CD4-positive, alpha-beta T cell treated with Interleukin-1 beta for 1 hour (primary cell): ENCODE measurements at regions not wholly inside any gene's neighbourhood (a gene's known extent, or its start where the extent isn't known, plus 50 kb on each side); places are given as distances from the start of the nearest gene placed in this dataset.

Source experiments
- DNase-seq, 2 donors: peaks; one replicate each; pipeline ENCODE4 v3.0.0-alpha.2; 2020 to 2022

DNA sequence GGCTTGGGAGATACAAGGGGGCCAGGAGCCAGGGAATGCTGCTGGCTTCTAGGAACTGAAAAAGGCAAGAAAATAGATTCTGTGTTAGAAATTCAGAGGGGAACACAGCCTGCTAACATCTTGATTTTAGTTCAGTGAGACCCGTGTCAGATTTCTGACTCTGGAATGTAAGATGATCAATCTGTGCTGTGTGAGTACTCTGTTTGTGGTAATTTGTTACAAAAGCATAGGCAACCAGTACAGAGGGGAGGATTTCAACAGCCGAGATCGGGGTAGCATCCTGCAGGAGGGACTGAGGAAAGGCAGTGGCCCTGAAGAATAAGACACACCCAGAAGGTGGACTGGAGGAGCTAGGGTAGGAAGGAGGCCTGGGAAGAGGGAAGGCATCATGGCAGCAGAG lies 410.0 kb upstream of the CCDC196 start:
- no peak for DNase-seq

DNA sequence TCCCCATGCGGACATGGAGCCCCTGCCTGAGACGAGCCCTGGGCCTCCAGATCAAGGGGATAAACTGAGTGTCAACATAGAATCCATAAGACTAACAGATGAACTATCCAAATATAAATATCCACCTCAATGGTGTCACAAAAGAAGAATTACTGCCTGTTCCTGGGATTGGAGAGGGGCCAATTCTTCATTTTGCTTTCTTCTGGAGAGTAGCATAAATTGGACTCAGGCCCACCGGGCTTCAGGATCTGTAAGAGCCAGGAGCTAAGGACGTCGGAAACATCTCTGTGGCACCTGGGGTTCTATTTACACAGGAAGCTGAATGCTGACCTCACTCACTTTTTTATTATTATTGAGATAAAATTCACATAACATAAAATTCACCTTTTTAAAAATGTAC lies 408.2 kb upstream of the CCDC196 start:
- DNase-seq, result no peak

DNA sequence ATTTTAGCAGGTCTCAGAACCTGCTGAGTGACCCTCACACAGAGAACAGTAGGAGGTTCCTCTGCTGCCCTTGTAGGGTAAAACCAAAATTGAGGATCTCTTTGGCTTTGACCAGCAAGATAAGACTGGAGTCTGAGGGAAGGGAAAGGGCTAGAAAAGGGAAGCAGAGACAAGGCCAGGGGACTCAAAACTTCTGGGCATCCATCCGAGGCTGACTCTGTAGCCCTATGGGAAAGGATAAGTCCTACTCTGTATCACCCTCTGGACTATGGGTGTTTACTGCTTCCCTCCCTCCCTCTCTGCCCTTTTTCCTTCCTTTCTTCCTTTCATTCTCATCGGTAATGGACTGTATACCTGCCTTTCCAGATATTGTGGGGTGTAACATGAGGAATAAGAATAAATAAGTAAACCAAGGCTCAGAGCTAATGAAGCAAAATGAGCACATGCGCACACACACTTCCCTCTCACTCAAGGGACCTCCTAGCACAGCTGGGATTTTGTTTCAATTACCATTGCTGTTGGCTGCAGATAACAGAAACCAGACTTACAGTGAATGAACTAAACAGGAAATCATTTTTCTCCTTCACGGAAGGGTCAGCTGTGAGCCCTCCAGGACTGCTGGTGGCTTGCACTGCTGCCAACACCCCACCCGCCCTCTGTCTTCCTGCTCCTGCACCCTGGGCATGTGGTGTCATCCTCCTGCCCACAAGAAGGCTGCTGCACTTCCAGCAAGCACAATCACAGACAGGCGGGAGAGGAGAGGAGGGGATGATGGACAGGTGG lies 404.4 kb upstream of the CCDC196 start:
- DNase-seq, result no peak

DNA sequence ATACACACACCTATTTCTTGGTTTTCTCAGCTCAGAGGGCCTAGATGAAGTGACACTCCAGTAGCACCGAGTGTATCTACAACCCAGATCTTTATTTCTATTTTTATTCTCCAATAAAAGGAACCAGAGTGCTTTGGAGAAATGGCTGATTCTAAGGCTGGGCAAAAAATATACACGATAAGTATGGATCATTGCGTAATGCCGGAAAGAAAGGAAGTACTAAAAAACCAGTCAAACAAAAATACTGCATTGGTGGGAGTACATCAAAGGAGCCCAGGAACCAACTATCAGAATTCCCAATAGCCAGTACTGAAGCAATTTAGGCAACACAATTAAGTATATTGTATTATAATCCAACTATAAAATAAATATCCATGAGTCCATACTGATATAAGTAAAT lies 400.9 kb upstream of the CCDC196 start:
- DNase-seq, result no peak

DNA sequence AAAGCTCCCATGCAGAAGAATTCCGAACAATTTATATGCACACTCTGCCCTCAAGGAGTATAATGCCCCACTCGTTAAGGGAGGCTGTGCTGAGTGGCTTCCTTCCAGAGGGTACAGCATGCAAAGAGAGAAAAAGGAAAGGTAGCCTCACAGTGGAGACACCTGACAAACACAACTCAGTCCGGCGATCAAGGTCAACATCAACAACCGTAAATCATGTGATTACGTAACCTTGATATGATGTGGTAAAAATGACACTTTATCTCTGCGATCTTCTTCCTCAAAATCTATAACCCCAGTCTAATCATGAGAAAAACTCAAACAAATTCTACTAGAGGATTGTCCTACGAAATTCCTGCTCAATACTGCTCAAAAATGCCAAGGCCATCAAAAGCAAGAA lies 400.5 kb upstream of the CCDC196 start:
- DNase-seq, result no peak

DNA sequence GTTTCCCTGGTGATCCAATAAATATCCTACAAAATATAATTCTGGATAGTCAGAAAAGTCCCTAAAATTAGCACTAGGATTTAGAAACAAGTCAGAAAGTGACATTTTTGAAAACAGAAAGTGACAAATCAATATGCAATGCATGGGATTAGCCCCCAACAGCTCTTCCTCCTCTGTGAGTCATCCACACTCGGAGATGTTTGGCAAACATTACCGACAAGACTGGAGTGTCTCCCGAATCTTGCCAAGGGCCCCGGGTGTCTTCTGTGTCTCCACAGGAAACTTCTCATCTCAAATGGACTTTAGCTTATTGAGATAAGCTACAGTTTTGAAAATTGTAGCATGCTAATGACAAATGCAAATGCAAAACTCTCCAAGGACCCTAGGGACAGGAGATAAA lies 398.9 kb upstream of the CCDC196 start:
- no peak for DNase-seq

DNA sequence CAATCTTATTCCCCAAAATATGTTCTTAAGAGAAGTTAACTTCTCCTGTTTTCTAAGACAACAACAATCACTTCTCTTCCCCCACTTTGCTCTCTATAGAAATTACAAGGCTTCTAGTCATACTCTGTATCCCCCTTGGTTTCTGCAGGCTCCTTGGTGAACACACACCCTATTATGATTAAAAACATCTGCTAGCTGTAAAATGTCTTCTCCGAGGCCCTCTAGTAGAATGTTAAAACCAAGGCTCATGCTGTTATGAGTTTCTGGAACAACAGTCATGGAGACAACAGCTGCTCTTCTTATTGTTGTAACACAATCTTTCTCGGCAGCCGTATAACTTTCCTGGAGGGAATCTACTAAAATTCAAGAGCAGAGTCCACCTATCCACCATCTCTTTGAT lies 397.5 kb upstream of the CCDC196 start:
- DNase-seq, result no peak

DNA sequence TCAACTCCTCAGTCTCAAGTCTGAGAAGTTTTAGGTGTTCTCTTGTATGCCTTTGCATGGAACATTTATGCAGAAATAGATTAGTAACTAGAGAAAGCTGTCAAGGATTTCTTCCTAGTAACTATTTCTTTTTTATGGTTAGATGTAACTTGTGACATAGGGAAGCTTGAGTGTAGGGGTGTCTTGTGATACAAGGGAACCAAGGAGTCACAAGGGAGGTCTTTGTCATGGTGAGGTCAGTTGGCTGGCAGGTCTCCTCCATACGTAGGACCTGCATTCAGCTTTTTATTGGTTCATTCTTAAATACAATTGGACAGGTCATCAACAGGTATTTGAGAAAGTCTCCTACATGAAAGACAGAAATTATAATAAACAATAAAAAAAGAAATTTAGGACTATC lies 394.0 kb upstream of the CCDC196 start:
- no peak for DNase-seq

DNA sequence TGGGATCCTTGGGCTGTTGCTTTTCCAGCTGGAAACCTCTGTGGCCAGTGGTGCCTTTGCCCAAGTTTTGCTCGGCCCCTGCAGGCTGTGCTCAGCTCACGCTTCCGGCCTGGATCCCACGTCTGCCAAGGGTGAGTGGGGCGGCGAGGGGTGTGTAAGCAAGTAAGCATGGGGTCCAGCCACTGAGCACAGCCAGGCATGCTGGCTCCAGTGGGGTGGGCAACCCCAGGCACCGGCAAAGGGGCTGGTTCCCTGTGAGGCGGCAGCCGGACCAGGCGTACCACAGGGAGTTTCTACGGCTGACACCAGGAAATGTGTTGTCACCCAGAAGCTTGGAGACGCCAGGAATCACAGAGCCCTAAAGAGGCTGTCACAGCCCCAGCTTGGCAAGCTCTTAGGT lies 393.4 kb upstream of the CCDC196 start:
- DNase-seq, result no peak

DNA sequence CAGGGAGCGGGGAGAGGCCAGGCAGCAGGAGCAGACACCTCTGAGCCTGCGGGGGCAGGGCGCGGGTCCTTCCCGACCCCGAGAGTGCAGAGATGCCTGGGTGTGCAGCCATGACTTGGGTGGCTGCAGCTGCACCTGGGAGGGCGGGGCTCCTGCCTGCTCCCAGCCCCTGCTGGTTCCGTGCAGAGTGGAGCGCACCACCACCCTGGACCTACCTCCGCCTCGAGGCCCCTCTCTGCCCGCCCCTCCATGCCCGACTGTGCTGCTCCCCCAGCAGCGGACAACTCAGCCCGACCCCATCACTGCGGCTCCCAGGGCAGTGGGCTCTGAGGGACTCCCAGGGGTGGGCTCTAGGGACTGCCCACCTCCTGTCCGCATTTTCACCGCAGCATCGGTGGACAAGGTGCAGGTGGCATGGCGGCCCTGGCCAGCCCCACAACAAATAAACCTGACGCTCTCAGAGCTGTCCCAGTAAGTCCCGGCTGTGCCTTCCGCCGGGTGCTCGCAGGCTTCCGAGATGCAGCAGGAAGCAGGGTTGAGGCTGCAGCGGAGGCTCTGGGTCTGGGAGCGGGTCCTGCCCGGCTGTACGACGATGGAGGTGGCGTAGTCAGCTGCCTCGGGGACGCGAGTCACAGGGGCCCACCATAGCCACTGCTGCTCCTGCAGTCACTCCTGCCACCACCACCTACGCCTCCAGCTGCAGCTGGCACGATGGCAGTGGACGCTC lies 392.0 kb upstream of the CCDC196 start:
- DNase-seq, result no peak

DNA sequence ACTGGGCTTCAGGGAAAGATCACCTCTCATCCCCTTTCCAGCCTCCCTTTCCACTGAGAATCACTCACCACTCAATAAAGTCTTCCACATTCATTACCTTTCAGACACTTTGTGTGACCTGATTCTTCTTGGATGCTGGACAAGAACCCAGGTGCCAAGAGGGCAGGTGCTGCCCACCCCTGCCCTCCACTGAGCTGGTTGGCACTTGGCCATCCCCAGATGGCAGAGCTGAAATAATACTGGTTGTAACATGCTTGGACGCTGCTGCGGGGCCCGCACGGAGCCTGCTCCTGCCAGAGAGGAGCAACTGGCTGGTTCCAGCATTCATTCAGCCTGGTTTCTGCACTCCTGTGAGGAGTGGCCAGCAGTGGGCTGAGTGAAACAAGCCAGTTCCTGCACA lies 386.7 kb upstream of the CCDC196 start:
- DNase-seq, result no peak

DNA sequence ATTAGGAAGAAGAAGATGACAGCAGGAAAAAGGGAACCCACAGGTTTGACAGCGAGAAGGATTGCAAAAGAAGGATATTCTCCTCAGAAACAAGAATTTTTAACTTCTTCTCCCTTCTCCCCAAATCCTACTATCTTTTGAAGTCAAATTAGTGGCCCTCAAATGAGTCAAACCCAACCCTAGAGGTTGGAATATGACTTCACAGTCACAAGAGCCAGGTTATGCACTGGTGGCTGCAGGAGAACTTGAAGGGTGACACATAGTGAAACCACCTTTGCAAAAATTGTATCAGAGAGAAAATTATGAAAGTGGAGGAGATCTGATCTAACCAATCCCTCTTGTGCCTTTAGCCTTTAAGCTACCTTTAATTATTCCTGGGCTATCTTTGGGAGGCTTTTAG lies 386.2 kb upstream of the CCDC196 start:
- no peak for DNase-seq

DNA sequence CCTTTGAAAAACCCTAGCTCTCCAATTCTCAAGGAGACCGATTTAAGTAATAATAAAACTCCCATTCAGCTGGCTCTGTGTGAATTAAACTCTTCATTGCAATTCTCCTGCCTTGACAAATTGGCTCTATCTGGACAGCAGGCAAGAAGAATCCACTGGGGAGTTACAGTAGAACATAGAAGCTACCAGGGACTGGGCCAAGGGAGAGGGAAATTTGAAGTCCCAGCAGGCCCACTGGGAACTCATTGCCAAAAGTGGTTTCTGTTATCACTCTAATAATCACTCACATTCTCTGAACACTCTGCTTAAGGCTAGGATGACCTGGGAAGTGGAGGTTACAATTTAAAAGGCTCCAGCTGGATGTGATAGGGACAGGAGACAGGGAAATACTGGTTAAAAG lies 384.5 kb upstream of the CCDC196 start:
- DNase-seq, result no peak

DNA sequence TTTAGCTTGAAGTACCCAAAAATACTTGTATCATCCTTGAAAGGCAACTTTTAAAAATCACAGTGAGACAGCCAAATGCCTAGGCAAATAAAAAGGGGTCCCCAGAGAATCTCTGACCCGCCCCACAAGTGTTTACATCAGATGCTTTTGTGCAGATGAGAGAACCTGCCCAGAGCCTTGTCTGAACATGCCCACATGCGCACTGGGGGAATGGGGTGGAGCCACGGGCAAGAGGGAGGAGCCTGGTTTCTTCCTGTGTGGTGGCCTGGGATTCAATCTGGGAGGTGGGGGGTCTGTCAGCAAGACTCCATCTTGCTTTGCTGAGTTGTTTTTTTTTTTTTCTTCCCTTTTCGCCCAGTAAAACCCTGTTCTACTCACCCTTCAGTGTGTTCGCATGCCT lies 381.7 kb upstream of the CCDC196 start:
- DNase-seq, result no peak

DNA sequence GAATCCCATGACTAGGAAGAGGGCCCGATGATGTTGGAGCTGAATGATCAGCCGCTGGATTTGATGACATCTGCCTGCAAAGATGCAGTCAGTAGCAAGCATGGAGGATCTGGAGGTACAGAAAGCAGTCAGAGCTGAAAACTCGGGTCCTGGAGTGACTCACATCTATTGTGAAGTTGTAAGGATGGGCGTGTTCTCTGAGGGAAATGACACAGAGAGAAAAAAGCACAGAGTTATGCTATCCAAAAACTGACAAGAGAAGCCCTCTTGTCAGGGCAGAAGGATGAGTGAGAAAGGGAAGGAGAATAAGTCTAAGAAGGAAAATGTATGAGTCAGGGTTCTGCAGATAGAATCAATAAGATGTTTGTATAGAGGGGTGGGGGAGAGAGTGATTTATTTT lies 380.4 kb upstream of the CCDC196 start:
- DNase-seq, result no peak

DNA sequence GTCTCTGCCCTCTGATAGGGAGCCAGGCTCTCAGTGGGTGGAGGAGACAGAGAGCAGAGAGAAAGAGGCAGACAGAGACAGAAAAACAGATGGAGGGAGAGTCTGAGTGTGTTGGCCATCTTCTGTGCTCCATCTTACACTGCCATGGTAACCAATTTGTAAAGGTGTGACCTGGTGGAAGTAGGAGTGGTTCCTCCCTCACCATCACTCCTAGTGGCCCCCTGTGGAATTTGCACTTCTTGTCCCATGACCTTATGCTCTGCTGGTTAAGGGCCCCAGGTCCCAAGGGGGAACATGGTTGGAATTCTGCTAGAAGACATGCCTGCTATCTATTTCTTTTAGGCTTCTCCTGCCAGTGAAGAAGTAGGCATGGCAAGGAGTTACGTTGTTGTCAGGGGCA lies 376.7 kb upstream of the CCDC196 start:
- DNase-seq, result no peak

DNA sequence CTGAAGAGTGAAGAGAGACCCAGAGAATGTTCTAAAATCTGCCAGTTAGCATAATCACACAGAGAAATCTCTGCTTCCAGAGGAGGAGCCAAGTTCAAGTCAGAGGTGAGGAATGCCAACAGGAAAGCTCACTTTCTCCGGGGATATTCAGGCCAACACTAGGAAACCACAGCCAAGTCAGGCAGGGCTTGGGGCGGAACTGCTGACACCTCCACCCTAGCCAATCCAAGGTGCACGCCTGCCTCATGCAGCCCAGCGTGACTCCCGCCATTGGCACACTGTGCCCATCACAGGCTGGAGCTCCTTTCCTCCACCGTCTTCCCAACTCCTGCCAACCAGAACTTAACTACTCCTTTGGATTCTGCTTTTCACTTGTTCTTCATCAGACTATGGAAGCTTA lies 374.3 kb upstream of the CCDC196 start:
- no peak for DNase-seq

DNA sequence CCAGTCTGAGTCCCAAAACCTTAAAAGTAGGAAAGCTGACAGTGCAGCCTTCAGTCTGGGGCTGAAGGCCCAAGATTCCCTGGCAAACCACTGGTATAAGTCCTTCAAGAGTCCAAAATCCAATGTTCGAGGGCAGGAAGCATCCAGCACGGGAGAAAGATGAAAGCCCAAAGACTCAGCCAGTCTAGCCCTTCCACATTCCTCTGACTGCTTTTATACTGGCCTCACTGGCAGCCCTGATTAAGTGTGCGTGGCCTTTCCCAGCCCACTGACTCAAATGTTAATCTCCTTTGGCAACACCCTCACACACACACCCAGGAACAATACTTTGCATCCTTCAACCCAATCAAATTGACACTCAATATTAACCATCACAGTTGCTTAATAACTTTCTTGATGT lies 372.1 kb upstream of the CCDC196 start:
- no peak for DNase-seq

DNA sequence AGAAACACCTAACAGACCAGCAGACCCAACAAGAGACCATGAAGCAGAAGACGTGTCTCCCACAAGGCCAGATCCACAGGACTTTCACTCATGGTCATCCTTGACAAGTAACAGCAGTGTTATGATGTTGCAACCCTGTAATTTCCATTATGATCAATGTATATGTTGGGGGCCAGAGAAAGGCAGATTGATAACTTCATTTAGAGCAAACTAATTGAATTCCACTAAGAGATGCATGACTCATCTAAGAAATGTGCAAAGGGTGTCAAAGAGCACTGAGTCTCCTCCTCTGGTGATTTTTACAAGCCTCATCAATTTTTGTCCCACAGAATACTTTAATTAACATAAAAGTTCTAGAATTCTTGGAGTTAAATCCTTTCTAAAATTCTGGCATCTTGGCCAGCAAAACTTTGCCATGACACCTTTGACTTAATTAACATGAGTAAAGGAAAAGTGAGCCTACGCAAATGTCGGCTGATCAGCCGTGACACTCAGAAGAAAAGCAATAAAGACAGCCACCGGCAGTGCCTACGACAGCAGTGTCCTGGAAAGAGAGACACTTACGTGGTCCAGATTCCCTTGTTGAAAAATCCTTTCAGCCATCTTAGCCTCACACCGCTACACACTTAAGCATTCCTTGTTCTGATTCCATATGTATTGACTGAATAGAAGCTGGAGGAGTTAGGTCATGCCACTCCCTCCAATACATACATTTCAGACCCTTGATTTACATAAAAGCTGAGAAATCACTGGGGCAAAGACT lies 370.2 kb upstream of the CCDC196 start:
- DNase-seq, result no peak

DNA sequence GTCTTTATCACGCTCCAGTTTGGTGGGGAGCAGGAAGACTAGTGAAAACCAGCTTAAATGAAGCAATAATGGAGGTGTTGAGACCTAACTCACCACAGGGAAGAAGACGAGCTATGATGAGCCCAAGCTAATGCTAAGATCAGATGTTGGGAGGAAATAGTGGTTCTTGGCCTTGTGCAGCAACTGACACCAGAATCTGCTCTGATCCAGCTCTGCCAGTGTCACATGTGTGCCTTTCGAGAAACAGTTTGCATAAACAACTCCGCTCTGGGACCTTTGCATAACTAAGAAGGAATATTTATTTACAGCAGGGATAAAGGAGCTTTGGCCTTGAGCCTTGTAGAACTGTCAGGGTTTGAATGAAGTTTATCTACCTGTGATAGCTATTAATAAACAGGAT lies 369.4 kb upstream of the CCDC196 start:
- DNase-seq, result no peak

DNA sequence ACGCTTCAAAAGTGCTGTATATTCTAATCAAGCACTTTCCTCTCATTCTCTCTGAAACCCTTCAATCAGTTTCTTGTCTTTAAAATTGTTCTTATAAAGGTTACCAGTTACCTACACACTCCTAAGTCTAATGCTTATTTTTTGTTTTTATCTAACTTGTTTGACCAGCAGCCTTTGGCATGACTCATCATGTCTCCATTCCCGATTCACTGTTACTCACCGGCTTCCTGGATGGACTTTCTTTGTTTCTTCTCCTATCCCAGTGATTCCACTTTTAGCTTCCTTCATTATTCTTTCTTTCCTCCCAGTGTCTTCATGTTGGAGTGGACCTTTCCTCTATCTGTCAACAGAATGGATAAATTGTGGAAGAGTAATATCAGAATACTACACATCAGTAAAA lies 368.6 kb upstream of the CCDC196 start:
- no peak for DNase-seq

DNA sequence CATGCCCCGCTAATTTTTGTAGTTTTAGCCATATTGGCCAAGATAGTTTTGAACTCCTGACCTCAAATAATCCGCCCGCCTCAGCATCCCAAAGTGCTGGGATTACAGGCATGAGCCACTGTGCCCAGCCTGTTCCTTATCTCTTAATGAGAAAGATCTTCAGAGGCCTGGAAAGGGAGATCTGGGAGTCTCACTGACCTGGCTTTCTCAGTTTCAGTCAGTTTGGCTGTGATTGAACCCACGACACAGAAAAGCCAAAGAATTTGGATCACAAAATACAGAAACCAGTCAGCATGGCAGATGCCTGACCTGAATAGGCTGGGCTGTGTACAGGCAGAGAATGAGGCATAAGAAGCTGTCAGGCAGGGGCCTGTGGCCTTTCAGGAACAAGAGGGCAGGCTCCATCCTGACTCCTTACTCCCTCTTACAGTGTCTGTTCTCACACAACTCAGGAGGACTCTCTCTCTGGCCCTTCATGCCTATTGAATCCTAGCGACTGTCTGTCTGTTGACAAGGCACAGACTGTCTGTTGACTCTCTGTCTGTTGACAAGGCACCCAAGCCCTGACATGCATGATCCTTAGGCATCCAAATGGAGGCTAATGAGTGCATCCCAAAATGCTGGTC lies 366.5 kb upstream of the CCDC196 start:
- DNase-seq, result no peak

DNA sequence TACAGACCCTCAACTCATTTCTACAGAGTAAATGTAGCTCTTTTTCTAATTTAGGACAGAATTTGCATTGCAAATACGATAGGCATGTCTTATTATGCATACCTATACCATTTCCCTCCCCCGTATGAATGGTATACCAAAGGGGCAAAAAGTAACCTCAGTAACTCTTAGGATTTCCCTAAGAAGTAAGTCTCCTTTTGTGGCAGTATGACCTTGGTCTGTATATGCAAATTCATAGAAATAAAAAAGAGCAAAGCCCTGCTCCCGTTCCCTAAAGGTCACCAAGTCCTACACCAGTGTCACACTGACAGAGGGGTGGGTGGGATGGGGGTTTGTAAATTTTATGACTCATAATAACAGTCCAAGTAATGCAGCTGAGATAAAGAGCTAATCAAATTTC lies 365.8 kb upstream of the CCDC196 start:
- DNase-seq, result no peak

DNA sequence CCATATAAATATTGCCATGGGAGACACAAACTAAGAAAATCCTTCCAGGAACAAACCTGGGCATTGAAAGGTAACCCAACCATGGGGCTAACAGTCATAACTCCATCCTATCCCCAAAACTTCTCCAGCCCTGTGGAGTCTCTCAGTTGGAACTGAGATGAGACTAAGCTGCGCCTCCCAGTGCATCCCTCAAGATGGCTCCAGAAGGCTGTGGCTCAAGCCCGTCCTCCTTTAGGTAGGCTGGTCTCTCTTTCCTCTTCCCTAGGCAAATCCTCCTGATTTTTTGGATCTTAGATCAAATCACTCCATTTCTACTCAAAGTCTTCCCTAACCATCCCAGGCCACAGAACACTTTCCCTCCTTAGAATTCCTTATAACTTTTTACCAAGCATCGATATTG lies 364.3 kb upstream of the CCDC196 start:
- no peak for DNase-seq
